Neural cell (in vitro differentiated cells): ENCODE measurements at regions not wholly inside any gene's neighbourhood (a gene's known extent, or its start where the extent isn't known, plus 50 kb on each side); places are given as distances from the start of the nearest gene placed in this dataset.

Experiments
- CTCF ChIP-seq: fragments of 450-650 bp; IDR thresholded peaks from 2 replicates; pipeline ENCODE4 v1.5.1; 2014; ENCODE audit warnings: antibody characterized with exemption, mild to moderate bottlenecking, moderate library complexity; ENCODE audit not compliant: poor library complexity, severe bottlenecking
- EP300 ChIP-seq: fragments of 450-650 bp; conservative IDR thresholded peaks from 2 replicates; pipeline ENCODE4 v1.6.1; 2014; ENCODE audit warnings: antibody characterized with exemption, mild to moderate bottlenecking, moderate library complexity; ENCODE audit not compliant: poor library complexity, severe bottlenecking
- EZH2 ChIP-seq: fragments of 200-600, 300-800 bp; shearing (Covaris generic), sonication (generic); IDR thresholded peaks from 2 replicates; pipeline ENCODE4 v1.6.1; 2014; ENCODE audit warnings: antibody characterized with exemption, low read length, borderline replicate concordance, mild to moderate bottlenecking; ENCODE audit not compliant: insufficient read depth, poor library complexity, severe bottlenecking
- POLR2AphosphoS5 ChIP-seq: IDR thresholded peaks from 2 replicates; pipeline ENCODE4 v1.6.1; 2012
- RAD21 ChIP-seq: fragments of 450-650 bp; conservative IDR thresholded peaks from 2 replicates; pipeline ENCODE4 v1.6.1; 2014; ENCODE audit warnings: antibody characterized with exemption, mild to moderate bottlenecking, moderate library complexity
- REST ChIP-seq: IDR thresholded peaks from 2 replicates; pipeline ENCODE4 v1.6.1; 2012; ENCODE audit warnings: borderline replicate concordance
- SMC3 ChIP-seq: fragments of 450-650 bp; conservative IDR thresholded peaks from 2 replicates; pipeline ENCODE4 v1.6.1; 2014; ENCODE audit warnings: antibody characterized with exemption, mild to moderate bottlenecking, moderate library complexity; ENCODE audit not compliant: poor library complexity
- TAF1 ChIP-seq: IDR thresholded peaks from 2 replicates; pipeline ENCODE4 v1.6.1; 2012; ENCODE audit warnings: low read depth

- TF ChIP-seq RAD21, result no peak
- no peak for TF ChIP-seq CTCF
- TF ChIP-seq EZH2, result no peak
- TF ChIP-seq REST, result no peak
- no peak for TF ChIP-seq SMC3
- no peak for TF ChIP-seq POLR2AphosphoS5
- TF ChIP-seq TAF1, result no peak
- TF ChIP-seq EP300, result no peak
These were observed 221.5 kb upstream of the FMN2 start for GRCh38 chr1:239870194-239870593.
